Neural cell (in vitro differentiated cells): ENCODE measurements at regions not wholly inside any gene's neighbourhood (a gene's known extent, or its start where the extent isn't known, plus 50 kb on each side); places are given as distances from the start of the nearest gene placed in this dataset.

Source experiments
- EP300 ChIP-seq: fragments of 450-650 bp; conservative IDR thresholded peaks from 2 replicates; pipeline ENCODE4 v1.6.1; 2014; ENCODE audit warnings: antibody characterized with exemption, mild to moderate bottlenecking, moderate library complexity; ENCODE audit not compliant: poor library complexity, severe bottlenecking
- EZH2 ChIP-seq: fragments of 200-600, 300-800 bp; shearing (Covaris generic), sonication (generic); IDR thresholded peaks from 2 replicates; pipeline ENCODE4 v1.6.1; 2014; ENCODE audit warnings: antibody characterized with exemption, low read length, borderline replicate concordance, mild to moderate bottlenecking; ENCODE audit not compliant: insufficient read depth, poor library complexity, severe bottlenecking
- MXI1 ChIP-seq: fragments of 450-650 bp; conservative IDR thresholded peaks from 2 replicates; pipeline ENCODE4 v1.6.1; 2014; ENCODE audit warnings: antibody characterized with exemption, mild to moderate bottlenecking; ENCODE audit not compliant: poor library complexity, severe bottlenecking
- POLR2AphosphoS5 ChIP-seq: IDR thresholded peaks from 2 replicates; pipeline ENCODE4 v1.6.1; 2012
- RAD21 ChIP-seq: fragments of 450-650 bp; conservative IDR thresholded peaks from 2 replicates; pipeline ENCODE4 v1.6.1; 2014; ENCODE audit warnings: antibody characterized with exemption, mild to moderate bottlenecking, moderate library complexity
- REST ChIP-seq: IDR thresholded peaks from 2 replicates; pipeline ENCODE4 v1.6.1; 2012; ENCODE audit warnings: borderline replicate concordance
- SMC3 ChIP-seq: fragments of 450-650 bp; conservative IDR thresholded peaks from 2 replicates; pipeline ENCODE4 v1.6.1; 2014; ENCODE audit warnings: antibody characterized with exemption, mild to moderate bottlenecking, moderate library complexity; ENCODE audit not compliant: poor library complexity
- TAF1 ChIP-seq: IDR thresholded peaks from 2 replicates; pipeline ENCODE4 v1.6.1; 2012; ENCODE audit warnings: low read depth
- TF ChIP-seq, protein P1 (sequence below): fragments of 450-650 bp; IDR thresholded peaks from 2 replicates; pipeline ENCODE4 v1.5.1; 2014; ENCODE audit warnings: antibody characterized with exemption, mild to moderate bottlenecking, moderate library complexity; ENCODE audit not compliant: poor library complexity, severe bottlenecking

GRCh38 chr12:124486346-124486963 lies 81.0 kb downstream of the NCOR2 start:
- TF ChIP-seq, protein P1, sequence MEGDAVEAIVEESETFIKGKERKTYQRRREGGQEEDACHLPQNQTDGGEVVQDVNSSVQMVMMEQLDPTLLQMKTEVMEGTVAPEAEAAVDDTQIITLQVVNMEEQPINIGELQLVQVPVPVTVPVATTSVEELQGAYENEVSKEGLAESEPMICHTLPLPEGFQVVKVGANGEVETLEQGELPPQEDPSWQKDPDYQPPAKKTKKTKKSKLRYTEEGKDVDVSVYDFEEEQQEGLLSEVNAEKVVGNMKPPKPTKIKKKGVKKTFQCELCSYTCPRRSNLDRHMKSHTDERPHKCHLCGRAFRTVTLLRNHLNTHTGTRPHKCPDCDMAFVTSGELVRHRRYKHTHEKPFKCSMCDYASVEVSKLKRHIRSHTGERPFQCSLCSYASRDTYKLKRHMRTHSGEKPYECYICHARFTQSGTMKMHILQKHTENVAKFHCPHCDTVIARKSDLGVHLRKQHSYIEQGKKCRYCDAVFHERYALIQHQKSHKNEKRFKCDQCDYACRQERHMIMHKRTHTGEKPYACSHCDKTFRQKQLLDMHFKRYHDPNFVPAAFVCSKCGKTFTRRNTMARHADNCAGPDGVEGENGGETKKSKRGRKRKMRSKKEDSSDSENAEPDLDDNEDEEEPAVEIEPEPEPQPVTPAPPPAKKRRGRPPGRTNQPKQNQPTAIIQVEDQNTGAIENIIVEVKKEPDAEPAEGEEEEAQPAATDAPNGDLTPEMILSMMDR, result no peak
- TF ChIP-seq POLR2AphosphoS5, result no peak
- no peak for TF ChIP-seq RAD21
- TF ChIP-seq REST, result no peak
- no peak for TF ChIP-seq MXI1
- TF ChIP-seq TAF1, result no peak
- no peak for TF ChIP-seq EP300
- TF ChIP-seq EZH2, result no peak
- no peak for TF ChIP-seq SMC3
